Right lobe of liver (tissue), 4 donors: ENCODE measurements at regions not wholly inside any gene's neighbourhood (a gene's known extent, or its start where the extent isn't known, plus 50 kb on each side); places are given as distances from the start of the nearest gene placed in this dataset.

Source experiments
- POLR2A ChIP-seq: fragments of 450-650 bp; IDR thresholded peaks from one replicate; pipeline ENCODE4 v1.6.1; 2017; ENCODE audit warnings: antibody characterized with exemption, mild to moderate bottlenecking
- TF ChIP-seq, protein P1 (sequence below), 4 donors: fragments of 200-600 bp in 3 of 4; fragments of 450-650 bp in 1 of 4; IDR thresholded peaks; one replicate each; pipeline versions ENCODE4 v1.5.1 to v1.8.0; 2016 to 2022; ENCODE audit warnings: antibody characterized with exemption in 4 of 4, mild to moderate bottlenecking in 2 of 4
- donor health status: DM: no; HTN: no; CAD: no.
- donor health status: DM: no; HTN: no; CAD: no.
- donor health status: DM: no; HTN: yes; CAD: no.

DNA sequence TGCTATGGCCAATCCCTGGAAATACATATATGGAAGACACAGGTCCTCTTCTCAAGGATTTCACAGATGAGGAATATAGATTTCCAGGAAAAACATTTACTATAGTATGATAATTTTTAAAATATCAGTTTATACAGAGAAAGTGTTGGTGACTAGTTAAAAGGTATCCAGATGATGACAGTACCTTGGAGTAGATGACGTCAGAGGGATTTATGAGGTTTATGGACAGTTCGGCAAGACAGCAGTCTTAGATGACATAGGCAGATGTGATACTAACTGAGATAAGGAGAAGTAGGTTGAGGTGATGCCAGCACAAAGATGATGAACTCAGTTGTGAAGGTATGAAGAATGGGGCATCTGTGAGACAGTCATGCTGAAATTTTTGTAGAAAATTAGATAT, 750.3 kb downstream of the PRELID2 start:
- TF ChIP-seq, protein P1, sequence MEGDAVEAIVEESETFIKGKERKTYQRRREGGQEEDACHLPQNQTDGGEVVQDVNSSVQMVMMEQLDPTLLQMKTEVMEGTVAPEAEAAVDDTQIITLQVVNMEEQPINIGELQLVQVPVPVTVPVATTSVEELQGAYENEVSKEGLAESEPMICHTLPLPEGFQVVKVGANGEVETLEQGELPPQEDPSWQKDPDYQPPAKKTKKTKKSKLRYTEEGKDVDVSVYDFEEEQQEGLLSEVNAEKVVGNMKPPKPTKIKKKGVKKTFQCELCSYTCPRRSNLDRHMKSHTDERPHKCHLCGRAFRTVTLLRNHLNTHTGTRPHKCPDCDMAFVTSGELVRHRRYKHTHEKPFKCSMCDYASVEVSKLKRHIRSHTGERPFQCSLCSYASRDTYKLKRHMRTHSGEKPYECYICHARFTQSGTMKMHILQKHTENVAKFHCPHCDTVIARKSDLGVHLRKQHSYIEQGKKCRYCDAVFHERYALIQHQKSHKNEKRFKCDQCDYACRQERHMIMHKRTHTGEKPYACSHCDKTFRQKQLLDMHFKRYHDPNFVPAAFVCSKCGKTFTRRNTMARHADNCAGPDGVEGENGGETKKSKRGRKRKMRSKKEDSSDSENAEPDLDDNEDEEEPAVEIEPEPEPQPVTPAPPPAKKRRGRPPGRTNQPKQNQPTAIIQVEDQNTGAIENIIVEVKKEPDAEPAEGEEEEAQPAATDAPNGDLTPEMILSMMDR (IDR thresholded peaks at IDR 0.05) = no peak
- TF ChIP-seq POLR2A = no peak
